PFSK-1 (cell line): ENCODE measurements at regions not wholly inside any gene's neighbourhood (a gene's known extent, or its start where the extent isn't known, plus 50 kb on each side); places are given as distances from the start of the nearest gene placed in this dataset.

Experiments used
- FOXP2 ChIP-seq: optimal IDR thresholded peaks from 2 replicates; pipeline ENCODE3; 2011; ENCODE audit warnings: borderline replicate concordance, control low read depth, inconsistent platforms; ENCODE audit not compliant: insufficient read depth; ENCODE audit errors: extremely low read length, extremely low read depth
- POLR2AphosphoS5 ChIP-seq: IDR thresholded peaks from 2 replicates; pipeline ENCODE4 v1.6.1; 2012; ENCODE audit warnings: low read depth, mild to moderate bottlenecking, control low read depth, low read length, moderate library complexity
- SIN3A ChIP-seq: IDR thresholded peaks from 2 replicates; pipeline ENCODE4 v1.6.1; 2012; ENCODE audit warnings: mild to moderate bottlenecking, low read length, moderate library complexity, borderline replicate concordance; ENCODE audit not compliant: insufficient read depth
- TAF1 ChIP-seq: IDR thresholded peaks from 2 replicates; pipeline ENCODE4 v1.6.1; 2012; ENCODE audit warnings: low read length, control low read depth, borderline replicate concordance; ENCODE audit not compliant: insufficient read depth
- TF ChIP-seq, protein P1 (sequence below), 2 experiments: IDR thresholded peaks; 2 replicates each; pipeline versions ENCODE4 v1.6.1 to v1.8.0; 2011 to 2012; ENCODE audit warnings: low read depth in 2 of 2, low read length in 2 of 2, control low read depth in 1 of 2, inconsistent platforms in 1 of 2, mild to moderate bottlenecking in 1 of 2, moderate library complexity in 1 of 2; ENCODE audit not compliant: insufficient read depth in 1 of 2

DNA sequence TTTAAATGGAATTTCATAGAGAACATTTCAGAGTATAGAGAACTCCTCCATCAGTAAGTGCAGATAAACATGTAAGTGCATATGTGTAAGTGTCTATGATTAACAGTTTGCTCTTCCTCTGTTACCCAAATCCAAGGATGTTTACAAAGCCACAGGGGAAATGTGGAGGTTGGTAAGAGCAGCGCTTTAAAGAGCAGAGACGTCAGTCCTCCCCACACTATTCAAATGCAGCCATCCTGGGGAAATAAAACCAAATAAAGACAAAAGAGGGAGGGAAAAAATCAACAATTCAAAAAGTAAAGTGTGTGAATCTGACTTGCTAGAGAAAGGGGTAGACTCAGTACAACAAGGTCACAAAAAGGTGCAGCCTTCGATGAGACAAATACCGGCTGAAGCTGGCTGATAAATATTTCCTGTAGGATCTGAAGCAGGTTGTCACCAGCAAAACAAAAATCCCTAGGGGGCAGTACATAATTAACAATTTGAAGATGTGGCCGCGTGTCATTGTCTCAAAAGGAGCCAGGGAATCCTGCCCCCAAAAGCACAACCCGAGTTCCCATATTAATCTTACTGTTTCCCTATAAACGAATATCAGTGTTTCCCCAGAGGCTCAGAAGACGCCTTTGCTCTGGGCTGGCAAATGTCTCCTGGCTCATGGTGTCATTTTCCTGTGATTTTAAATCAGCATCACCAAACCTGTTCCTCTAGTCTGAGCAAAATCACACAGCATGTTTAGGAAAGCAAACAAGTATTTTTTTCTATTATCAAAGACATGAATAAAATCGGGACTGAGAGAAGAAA is 216.5 kb downstream of the CDCA7 start:
- TF ChIP-seq POLR2AphosphoS5 (no peak), FOXP2 (no peak), TAF1 (no peak), SIN3A (no peak)
- TF ChIP-seq, protein P1, sequence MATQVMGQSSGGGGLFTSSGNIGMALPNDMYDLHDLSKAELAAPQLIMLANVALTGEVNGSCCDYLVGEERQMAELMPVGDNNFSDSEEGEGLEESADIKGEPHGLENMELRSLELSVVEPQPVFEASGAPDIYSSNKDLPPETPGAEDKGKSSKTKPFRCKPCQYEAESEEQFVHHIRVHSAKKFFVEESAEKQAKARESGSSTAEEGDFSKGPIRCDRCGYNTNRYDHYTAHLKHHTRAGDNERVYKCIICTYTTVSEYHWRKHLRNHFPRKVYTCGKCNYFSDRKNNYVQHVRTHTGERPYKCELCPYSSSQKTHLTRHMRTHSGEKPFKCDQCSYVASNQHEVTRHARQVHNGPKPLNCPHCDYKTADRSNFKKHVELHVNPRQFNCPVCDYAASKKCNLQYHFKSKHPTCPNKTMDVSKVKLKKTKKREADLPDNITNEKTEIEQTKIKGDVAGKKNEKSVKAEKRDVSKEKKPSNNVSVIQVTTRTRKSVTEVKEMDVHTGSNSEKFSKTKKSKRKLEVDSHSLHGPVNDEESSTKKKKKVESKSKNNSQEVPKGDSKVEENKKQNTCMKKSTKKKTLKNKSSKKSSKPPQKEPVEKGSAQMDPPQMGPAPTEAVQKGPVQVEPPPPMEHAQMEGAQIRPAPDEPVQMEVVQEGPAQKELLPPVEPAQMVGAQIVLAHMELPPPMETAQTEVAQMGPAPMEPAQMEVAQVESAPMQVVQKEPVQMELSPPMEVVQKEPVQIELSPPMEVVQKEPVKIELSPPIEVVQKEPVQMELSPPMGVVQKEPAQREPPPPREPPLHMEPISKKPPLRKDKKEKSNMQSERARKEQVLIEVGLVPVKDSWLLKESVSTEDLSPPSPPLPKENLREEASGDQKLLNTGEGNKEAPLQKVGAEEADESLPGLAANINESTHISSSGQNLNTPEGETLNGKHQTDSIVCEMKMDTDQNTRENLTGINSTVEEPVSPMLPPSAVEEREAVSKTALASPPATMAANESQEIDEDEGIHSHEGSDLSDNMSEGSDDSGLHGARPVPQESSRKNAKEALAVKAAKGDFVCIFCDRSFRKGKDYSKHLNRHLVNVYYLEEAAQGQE (IDR thresholded peaks at IDR 0.05; ENCODE audit: insufficient read depth in 1 of 2, low read depth in 2 of 2, low read length in 2 of 2), result no peak

DNA sequence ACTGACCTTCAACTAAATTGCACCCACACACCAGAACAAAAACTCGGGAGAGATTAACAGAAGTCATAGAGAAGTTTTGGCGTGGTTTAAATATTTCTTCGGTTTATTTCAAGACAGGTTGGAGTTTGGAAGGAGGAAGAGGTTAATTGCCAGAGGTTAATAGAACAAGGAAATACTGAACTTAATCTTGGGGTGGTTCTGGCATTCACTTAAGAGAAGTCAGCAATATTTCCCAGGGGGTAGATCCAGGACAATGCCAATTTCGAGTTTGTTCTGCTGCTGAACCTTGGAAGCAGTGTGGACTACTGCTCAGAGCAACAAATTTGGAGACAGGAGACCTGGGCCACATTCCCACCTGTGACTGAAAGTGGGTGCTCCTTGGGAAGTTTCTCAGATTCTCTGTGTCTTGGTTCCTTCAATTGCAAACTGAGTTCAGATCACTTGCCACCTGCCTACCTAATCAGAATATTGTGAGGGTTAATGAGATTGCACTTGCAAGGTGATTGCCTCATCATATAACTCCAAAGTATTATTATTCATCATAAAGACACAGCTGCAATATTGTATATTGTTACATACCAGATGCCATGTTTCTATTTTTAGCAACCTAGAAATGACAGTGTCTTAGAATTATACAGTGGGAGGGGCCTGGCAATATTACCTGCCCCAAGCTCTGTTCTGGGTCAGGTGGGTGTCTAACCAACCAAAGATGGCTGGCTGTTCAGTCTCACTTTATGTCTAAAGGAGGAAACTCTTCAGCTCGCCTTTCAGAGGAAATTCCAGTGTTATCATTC is 217.4 kb downstream of the CDCA7 start:
- no peak for TF ChIP-seq POLR2AphosphoS5
- no peak for TF ChIP-seq TAF1
- no peak for TF ChIP-seq FOXP2
- TF ChIP-seq SIN3A, result no peak
- TF ChIP-seq, protein P1 (IDR thresholded peaks at IDR 0.05; ENCODE audit: insufficient read depth in 1 of 2, low read depth in 2 of 2, low read length in 2 of 2), result no peak

DNA sequence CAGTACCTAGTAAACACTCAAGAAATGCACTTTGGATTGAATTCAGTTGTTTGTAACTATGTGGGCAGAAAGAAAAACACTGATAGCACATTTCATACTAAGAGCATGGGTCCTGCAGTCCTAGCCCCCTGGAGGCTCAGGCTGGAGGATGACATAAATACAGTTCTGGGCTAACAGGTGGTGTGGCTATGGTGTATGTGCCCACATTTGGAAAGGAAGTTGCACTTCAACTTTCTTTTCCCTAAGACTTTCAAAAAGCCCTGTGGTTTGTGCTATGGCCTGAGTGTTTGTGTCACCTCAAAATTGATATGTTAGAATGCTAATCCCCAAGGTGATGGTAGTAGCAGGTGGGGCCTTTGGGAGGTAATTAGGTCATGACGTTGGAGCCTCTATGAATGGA is 218.2 kb downstream of the CDCA7 start:
- TF ChIP-seq SIN3A (no peak), POLR2AphosphoS5 (no peak), TAF1 (no peak), FOXP2 (no peak)
- TF ChIP-seq, protein P1 (IDR thresholded peaks at IDR 0.05; ENCODE audit: insufficient read depth in 1 of 2, low read depth in 2 of 2, low read length in 2 of 2), result no peak

DNA sequence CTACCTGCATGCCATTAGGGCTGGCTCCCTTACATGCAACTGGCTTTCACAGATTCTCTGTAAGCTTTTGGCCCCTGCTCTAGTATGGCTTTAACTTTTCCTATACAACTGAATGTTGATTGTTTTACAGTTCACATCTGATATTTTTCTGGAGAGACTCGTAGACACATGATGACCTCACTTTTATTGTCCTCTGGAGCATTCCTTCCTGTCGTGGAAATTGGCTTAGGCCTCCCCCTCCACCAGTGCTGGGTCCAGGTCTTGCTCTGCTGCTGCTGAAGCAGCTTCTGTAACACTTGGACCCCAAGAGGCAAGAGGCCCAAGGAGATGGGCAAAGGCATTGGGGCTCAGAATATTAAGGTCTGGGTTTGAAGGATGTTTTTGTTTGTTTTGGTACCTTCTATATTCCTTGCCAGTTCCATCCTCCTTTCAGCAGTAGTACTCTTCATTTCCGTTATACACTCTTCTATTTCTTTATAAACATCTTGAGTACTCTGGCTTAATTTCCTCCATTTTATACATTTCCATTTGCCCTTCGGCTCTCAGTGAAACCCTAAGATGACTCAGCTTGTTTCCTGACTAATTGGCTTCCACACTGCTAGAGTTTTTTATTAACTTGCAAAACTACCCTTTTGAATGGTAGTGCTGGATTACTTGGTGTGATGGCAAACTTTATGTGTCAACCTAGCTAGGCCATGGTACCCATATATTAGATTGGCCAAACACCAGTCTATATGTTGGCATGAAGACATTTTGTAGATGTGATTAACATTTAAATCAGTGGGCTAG is 219.8 kb downstream of the CDCA7 start:
- TF ChIP-seq POLR2AphosphoS5 (no peak), SIN3A (no peak)
- TF ChIP-seq, protein P1 (IDR thresholded peaks at IDR 0.05; ENCODE audit: insufficient read depth in 1 of 2, low read depth in 2 of 2, low read length in 2 of 2), result no peak
